ENCODE measurements at regions not wholly inside any gene's neighbourhood (a gene's known extent, or its start where the extent isn't known, plus 50 kb on each side); places are given as distances from the start of the nearest gene placed in this dataset.

DNA sequence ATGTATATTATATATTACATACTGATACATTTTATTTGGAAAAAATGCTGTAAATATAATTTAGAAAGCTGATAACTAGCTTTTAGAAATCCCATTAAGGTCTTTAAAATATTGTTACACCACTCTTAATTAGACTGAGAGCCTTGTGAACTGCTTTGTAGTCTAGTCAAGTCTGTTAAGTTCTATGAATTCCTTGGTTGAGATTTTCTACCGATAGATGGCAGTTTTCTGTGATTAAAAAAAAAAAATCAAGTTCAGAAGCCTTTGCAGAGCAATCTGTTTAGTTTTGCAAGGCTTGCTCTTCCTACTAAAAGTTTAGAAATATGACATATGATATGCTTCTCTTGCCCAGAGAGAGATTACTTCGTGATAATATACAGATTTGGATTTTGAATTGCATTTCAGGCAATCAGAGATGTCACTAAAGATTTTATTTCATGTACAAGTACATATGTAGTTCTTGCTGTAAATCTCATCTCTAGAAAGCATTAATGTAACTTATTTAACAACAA is 60.4 kb upstream of the SLITRK3 start:
- no peaks in the 10 kb centered on the region for H3K79me1 ChIP-seq (ENCODE audit: low read depth, low read length)
- no peak overlapping the region for H3K23ac ChIP-seq (ENCODE audit: low read depth, low read length, poor library complexity)
- WGBS, 2 donors (ENCODE audit: extremely low coverage in 2 of 2, insufficient read length in 2 of 2, insufficient replicate concordance in 1 of 2) = no CpG with 5 or more reads among the region's 2 CpGs

DNA sequence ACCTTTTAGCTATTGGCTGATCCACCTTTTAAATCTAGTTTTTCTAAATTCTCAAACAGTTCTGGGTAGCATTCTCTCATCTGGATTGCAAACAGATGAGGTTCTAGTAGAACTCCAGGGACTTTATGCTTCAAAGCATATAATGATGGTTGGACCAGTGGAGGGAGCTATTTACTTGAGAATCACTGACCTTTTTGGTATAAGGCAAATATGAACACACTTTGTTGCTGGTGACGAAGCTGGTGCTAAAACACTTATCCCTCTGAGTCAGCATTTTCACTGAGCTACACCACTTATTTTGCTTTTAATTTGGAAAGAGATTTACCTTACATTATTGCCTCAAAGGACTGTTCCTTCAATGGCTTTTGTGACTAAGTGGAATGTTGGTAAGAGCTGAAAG is 58.6 kb upstream of the SLITRK3 start:
- Histone ChIP-seq H3K4me2 (ENCODE audit: insufficient read depth, low read length, poor library complexity, severe bottlenecking) (no peak overlapping the region), H4K8ac (ENCODE audit: low read depth, low read length) (no peak overlapping the region), H3K36me3 (replicated peaks in 1 of 2; ENCODE audit: control insufficient read depth in 2 of 2, insufficient read depth in 2 of 2, low read length in 2 of 2) (no peaks in the 10 kb centered on the region), H3K4me1 (ENCODE audit: control insufficient read depth in 2 of 2, insufficient read depth in 1 of 2, low read depth in 1 of 2, low read length in 2 of 2) (no peaks in the 10 kb centered on the region), H2BK5ac (ENCODE audit: low read length) (no peak overlapping the region), H3K27me3 (ENCODE audit: control insufficient read depth in 3 of 3, insufficient read depth in 3 of 3, low read depth in 1 of 3, low read length in 3 of 3) (no peaks in the 10 kb centered on the region), H2BK120ac (ENCODE audit: low read depth, low read length) (no peak overlapping the region), H2AK5ac (ENCODE audit: low read depth, low read length) (no peak overlapping the region), H3K23ac (ENCODE audit: low read depth, low read length, poor library complexity) (no peak overlapping the region), H3K79me1 (ENCODE audit: low read depth, low read length) (no peaks in the 10 kb centered on the region), H3K18ac (ENCODE audit: low read length) (no peak overlapping the region), H3K4ac (ENCODE audit: low read length) (no peak overlapping the region), H2BK15ac (ENCODE audit: low read length) (no peak overlapping the region), H4K91ac (ENCODE audit: low read depth, low read length, poor library complexity) (no peak overlapping the region), H3K4me3 (ENCODE audit: low read length in 2 of 2) (no peak overlapping the region), H3K9ac (ENCODE audit: low read depth, low read length, poor library complexity) (no peak overlapping the region), H3K27ac (replicated peaks; ENCODE audit: low read length) (no peak overlapping the region), H3K14ac (ENCODE audit: low read length) (no peak overlapping the region), H2BK12ac (ENCODE audit: low read length) (no peak overlapping the region), H3K9me3 (replicated peaks in 1 of 2; ENCODE audit: control insufficient read depth in 2 of 2, insufficient read depth in 1 of 2, low read depth in 1 of 2, low read length in 2 of 2) (no peaks in the 10 kb centered on the region), H2AFZ (ENCODE audit: low read length) (no peak overlapping the region)
- no CpG with 5 or more reads among the region's 1 CpG for WGBS, 2 donors (ENCODE audit: extremely low coverage in 2 of 2, insufficient read length in 2 of 2, insufficient replicate concordance in 1 of 2)
- DNase-seq (ENCODE audit: low spot score) = peak; percentile 33

More for the DNA sequence above, 60.4 kb upstream of the SLITRK3 start:
- no peak overlapping the region for H3K9ac ChIP-seq (ENCODE audit: low read depth, low read length, poor library complexity)
- no peak overlapping the region for H3K4me3 ChIP-seq (ENCODE audit: low read length in 2 of 2)
- H4K91ac ChIP-seq (ENCODE audit: low read depth, low read length, poor library complexity) = no peak overlapping the region
- H3K36me3 ChIP-seq (replicated peaks in 1 of 2; ENCODE audit: control insufficient read depth in 2 of 2, insufficient read depth in 2 of 2, low read length in 2 of 2) = no peaks in the 10 kb centered on the region
- no peak overlapping the region for H3K4me2 ChIP-seq (ENCODE audit: insufficient read depth, low read length, poor library complexity, severe bottlenecking)
- no peak overlapping the region for H2BK5ac ChIP-seq (ENCODE audit: low read length)
- H3K14ac ChIP-seq (ENCODE audit: low read length) = no peak overlapping the region
- H2AK5ac ChIP-seq (ENCODE audit: low read depth, low read length) = no peak overlapping the region
- H3K27me3 ChIP-seq (ENCODE audit: control insufficient read depth in 3 of 3, insufficient read depth in 3 of 3, low read depth in 1 of 3, low read length in 3 of 3) = no peaks in the 10 kb centered on the region
- no peak overlapping the region for H3K18ac ChIP-seq (ENCODE audit: low read length)
- H2AFZ ChIP-seq (ENCODE audit: low read length) = no peak overlapping the region
- no peak overlapping the region for H2BK12ac ChIP-seq (ENCODE audit: low read length)
- DNase-seq (ENCODE audit: low spot score) = no peak
- no peak overlapping the region for H4K8ac ChIP-seq (ENCODE audit: low read depth, low read length)
- H3K9me3 ChIP-seq (replicated peaks in 1 of 2; ENCODE audit: control insufficient read depth in 2 of 2, insufficient read depth in 1 of 2, low read depth in 1 of 2, low read length in 2 of 2) = no peaks in the 10 kb centered on the region
- H3K27ac ChIP-seq (replicated peaks; ENCODE audit: low read length) = no peak overlapping the region
- no peak overlapping the region for H2BK120ac ChIP-seq (ENCODE audit: low read depth, low read length)
- H2BK15ac ChIP-seq (ENCODE audit: low read length) = no peak overlapping the region
- H3K4me1 ChIP-seq (ENCODE audit: control insufficient read depth in 2 of 2, insufficient read depth in 1 of 2, low read depth in 1 of 2, low read length in 2 of 2) = no peaks in the 10 kb centered on the region
- no peak overlapping the region for H3K4ac ChIP-seq (ENCODE audit: low read length)

Measured in neuronal stem cell (in vitro differentiated cells).